WTC11 (cell line): ENCODE measurements at regions not wholly inside any gene's neighbourhood (a gene's known extent, or its start where the extent isn't known, plus 50 kb on each side); places are given as distances from the start of the nearest gene placed in this dataset.

Experiments
- ATAC-seq: fragments of 200-7000 bp; cut with Tn5 transposase; 2 replicates; pipeline ENCODE4 v1.10.0; 2021; ENCODE audit warnings: mild to moderate bottlenecking, moderate library complexity
- CTCF ChIA-PET: fragments of 300-600 bp; sonication (Branson Sonifier 250); formaldehyde crosslinking; loops from one replicate; lab custom pipeline; 2021; ENCODE audit warnings: antibody characterized with exemption; lab: Charles Lee
- POLR2A ChIA-PET: fragments of 350-600 bp; sonication (Branson Sonifier 250); formaldehyde crosslinking; loops from one replicate; lab custom pipeline; 2021; ENCODE audit warnings: antibody characterized with exemption; lab: Charles Lee
- DNase-seq: peaks from one replicate; pipeline ENCODE4 v3.0.0; 2021; ENCODE audit warnings: low spot score
- H3K27ac Mint-ChIP-seq: 2 replicates; pipeline ENCODE4 v1.8.0; 2021; ENCODE audit warnings: mixed read lengths
- H3K27me3 Mint-ChIP-seq: 2 replicates; pipeline ENCODE4 v1.8.0; 2021; ENCODE audit warnings: low read depth, mild to moderate bottlenecking, moderate library complexity, mixed read lengths
- H3K36me3 Mint-ChIP-seq: 2 replicates; pipeline ENCODE4 v1.8.0; 2021; ENCODE audit warnings: mixed read lengths
- H3K4me1 Mint-ChIP-seq: 2 replicates; pipeline ENCODE4 v1.8.0; 2022; ENCODE audit warnings: mixed read lengths
- H3K4me3 Mint-ChIP-seq: 2 replicates; pipeline ENCODE4 v1.8.0; 2021; ENCODE audit warnings: mild to moderate bottlenecking, moderate library complexity, mixed read lengths
- H3K9me3 Mint-ChIP-seq: 2 replicates; pipeline ENCODE4 v1.8.0; 2021; ENCODE audit warnings: mixed read lengths
- ATF1 ChIP-seq: sonication (generic); formaldehyde crosslinking; IDR thresholded peaks from 2 replicates; pipeline ENCODE4 v1.8.1; 2023; ENCODE audit warnings: mild to moderate bottlenecking, moderate library complexity, missing genetic modification reagents
- CREM ChIP-seq: sonication (generic); formaldehyde crosslinking; IDR thresholded peaks from 2 replicates; pipeline ENCODE4 v1.8.1; 2022; ENCODE audit warnings: mild to moderate bottlenecking, missing genetic modification reagents, moderate library complexity
- ETV6 ChIP-seq: sonication (generic); formaldehyde crosslinking; IDR thresholded peaks from 2 replicates; pipeline ENCODE4 v1.8.1; 2022; ENCODE audit warnings: mild to moderate bottlenecking, missing genetic modification reagents
- GTF2I ChIP-seq: fragments of 250-450 bp; sonication (Bioruptor Pico); conservative IDR thresholded peaks from 2 replicates; pipeline ENCODE4 v1.4.0; 2021; ENCODE audit warnings: mild to moderate bottlenecking
- OVOL2 ChIP-seq: fragments of 250-450 bp; sonication (Bioruptor Pico); IDR thresholded peaks from 2 replicates; pipeline ENCODE4 v1.9.0; 2021; ENCODE audit warnings: mild to moderate bottlenecking, borderline replicate concordance
- SOX15 ChIP-seq: fragments of 250-450 bp; sonication (Bioruptor Pico); IDR thresholded peaks from 2 replicates; pipeline ENCODE4 v1.9.0; 2021; ENCODE audit warnings: mild to moderate bottlenecking
- ZBTB21 ChIP-seq: sonication (generic); formaldehyde crosslinking; IDR thresholded peaks from 2 replicates; pipeline ENCODE4 v1.8.1; 2023; ENCODE audit warnings: mild to moderate bottlenecking, missing genetic modification reagents, borderline replicate concordance
- ZNF138 ChIP-seq: sonication (generic); formaldehyde crosslinking; conservative IDR thresholded peaks from 2 replicates; pipeline ENCODE4 v1.8.1; 2022; ENCODE audit warnings: mild to moderate bottlenecking, moderate library complexity, missing genetic modification reagents
- ZNF232 ChIP-seq: sonication (generic); formaldehyde crosslinking; IDR thresholded peaks from 2 replicates; pipeline ENCODE4 v1.8.0; 2022; ENCODE audit warnings: mild to moderate bottlenecking, missing genetic modification reagents
- TF ChIP-seq, protein P1 (sequence below): fragments of 250-450 bp; sonication (Bioruptor Pico); IDR thresholded peaks from 2 replicates; pipeline ENCODE4 v1.9.0; 2021; ENCODE audit warnings: mild to moderate bottlenecking
- TF ChIP-seq, protein P2 (sequence below): sonication (generic); formaldehyde crosslinking; IDR thresholded peaks from 2 replicates; pipeline ENCODE4 v1.8.0; 2022; ENCODE audit warnings: mild to moderate bottlenecking, missing genetic modification reagents
- TF ChIP-seq, protein P3 (sequence below): sonication (generic); formaldehyde crosslinking; IDR thresholded peaks from 2 replicates; pipeline ENCODE4 v1.8.1; 2023; ENCODE audit warnings: mild to moderate bottlenecking, missing genetic modification reagents
- TF ChIP-seq, protein P4 (sequence below): sonication (generic); formaldehyde crosslinking; IDR thresholded peaks from 2 replicates; pipeline ENCODE4 v1.8.0; 2022; ENCODE audit warnings: mild to moderate bottlenecking, missing genetic modification reagents
- TF ChIP-seq, protein P5 (sequence below): fragments of 250-450 bp; sonication (Bioruptor Pico); conservative IDR thresholded peaks from 2 replicates; pipeline ENCODE4 v1.9.0; 2021; ENCODE audit warnings: mild to moderate bottlenecking
- TF ChIP-seq, protein P6 (sequence below): sonication (generic); formaldehyde crosslinking; IDR thresholded peaks from 2 replicates; pipeline ENCODE4 v1.8.1; 2023; ENCODE audit warnings: mild to moderate bottlenecking, moderate library complexity, missing genetic modification reagents
- TF ChIP-seq, protein P7 (sequence below): sonication (generic); formaldehyde crosslinking; IDR thresholded peaks from 2 replicates; pipeline ENCODE4 v1.8.0; 2023; ENCODE audit warnings: missing genetic modification reagents

DNA sequence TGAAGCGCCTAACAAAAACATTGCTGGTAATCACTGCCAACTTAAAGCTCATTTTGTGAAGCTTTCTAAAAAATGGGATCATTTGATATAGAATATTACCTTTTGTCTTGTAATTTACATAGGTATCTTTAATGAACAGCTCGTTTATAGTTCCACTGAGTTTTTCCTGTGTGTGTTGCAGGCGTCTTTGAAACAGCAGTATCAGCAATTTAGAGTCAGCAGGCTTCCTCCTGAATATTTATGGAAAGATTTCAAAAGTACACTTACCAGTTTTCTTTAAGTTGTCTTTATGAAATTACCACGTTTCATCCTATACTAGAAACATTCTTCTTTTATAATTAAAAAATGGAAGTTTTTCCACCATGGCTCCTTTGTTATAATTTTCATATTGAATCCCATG is 140.3 kb upstream of the GRIN3A start:
- CTCF ChIA-PET = interaction anchor here (0.8 kb wide), 1 partner anchor 151 kb away, joined by 3 read pairs; no protein-coding TSS in a partner anchor
- POLR2A ChIA-PET = no interaction called here
- TF ChIP-seq, protein P1, sequence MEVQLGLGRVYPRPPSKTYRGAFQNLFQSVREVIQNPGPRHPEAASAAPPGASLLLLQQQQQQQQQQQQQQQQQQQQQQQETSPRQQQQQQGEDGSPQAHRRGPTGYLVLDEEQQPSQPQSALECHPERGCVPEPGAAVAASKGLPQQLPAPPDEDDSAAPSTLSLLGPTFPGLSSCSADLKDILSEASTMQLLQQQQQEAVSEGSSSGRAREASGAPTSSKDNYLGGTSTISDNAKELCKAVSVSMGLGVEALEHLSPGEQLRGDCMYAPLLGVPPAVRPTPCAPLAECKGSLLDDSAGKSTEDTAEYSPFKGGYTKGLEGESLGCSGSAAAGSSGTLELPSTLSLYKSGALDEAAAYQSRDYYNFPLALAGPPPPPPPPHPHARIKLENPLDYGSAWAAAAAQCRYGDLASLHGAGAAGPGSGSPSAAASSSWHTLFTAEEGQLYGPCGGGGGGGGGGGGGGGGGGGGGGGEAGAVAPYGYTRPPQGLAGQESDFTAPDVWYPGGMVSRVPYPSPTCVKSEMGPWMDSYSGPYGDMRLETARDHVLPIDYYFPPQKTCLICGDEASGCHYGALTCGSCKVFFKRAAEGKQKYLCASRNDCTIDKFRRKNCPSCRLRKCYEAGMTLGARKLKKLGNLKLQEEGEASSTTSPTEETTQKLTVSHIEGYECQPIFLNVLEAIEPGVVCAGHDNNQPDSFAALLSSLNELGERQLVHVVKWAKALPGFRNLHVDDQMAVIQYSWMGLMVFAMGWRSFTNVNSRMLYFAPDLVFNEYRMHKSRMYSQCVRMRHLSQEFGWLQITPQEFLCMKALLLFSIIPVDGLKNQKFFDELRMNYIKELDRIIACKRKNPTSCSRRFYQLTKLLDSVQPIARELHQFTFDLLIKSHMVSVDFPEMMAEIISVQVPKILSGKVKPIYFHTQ (CRISPR knock-in tag) = no peak
- TF ChIP-seq GTF2I (CRISPR knock-in tag) = no peak
- TF ChIP-seq, protein P2, sequence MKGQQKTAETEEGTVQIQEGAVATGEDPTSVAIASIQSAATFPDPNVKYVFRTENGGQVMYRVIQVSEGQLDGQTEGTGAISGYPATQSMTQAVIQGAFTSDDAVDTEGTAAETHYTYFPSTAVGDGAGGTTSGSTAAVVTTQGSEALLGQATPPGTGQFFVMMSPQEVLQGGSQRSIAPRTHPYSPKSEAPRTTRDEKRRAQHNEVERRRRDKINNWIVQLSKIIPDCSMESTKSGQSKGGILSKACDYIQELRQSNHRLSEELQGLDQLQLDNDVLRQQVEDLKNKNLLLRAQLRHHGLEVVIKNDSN (CRISPR knock-in tag) = no peak
- TF ChIP-seq, protein P3, sequence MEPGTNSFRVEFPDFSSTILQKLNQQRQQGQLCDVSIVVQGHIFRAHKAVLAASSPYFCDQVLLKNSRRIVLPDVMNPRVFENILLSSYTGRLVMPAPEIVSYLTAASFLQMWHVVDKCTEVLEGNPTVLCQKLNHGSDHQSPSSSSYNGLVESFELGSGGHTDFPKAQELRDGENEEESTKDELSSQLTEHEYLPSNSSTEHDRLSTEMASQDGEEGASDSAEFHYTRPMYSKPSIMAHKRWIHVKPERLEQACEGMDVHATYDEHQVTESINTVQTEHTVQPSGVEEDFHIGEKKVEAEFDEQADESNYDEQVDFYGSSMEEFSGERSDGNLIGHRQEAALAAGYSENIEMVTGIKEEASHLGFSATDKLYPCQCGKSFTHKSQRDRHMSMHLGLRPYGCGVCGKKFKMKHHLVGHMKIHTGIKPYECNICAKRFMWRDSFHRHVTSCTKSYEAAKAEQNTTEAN = no peak
- TF ChIP-seq, protein P4, sequence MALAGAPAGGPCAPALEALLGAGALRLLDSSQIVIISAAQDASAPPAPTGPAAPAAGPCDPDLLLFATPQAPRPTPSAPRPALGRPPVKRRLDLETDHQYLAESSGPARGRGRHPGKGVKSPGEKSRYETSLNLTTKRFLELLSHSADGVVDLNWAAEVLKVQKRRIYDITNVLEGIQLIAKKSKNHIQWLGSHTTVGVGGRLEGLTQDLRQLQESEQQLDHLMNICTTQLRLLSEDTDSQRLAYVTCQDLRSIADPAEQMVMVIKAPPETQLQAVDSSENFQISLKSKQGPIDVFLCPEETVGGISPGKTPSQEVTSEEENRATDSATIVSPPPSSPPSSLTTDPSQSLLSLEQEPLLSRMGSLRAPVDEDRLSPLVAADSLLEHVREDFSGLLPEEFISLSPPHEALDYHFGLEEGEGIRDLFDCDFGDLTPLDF (CRISPR knock-in tag) = no peak
- DNase-seq (no peak), ATAC-seq (no peak)
- Mint-ChIP-seq H3K36me3 (no peaks in the 10 kb centered on the region), H3K27me3 (no peaks in the 10 kb centered on the region), H3K9me3 (no peaks in the 10 kb centered on the region), H3K4me1 (peaks cover 21% of the 10 kb centered on the region), H3K4me3 (no peak overlapping the region), H3K27ac (no peak overlapping the region)

DNA sequence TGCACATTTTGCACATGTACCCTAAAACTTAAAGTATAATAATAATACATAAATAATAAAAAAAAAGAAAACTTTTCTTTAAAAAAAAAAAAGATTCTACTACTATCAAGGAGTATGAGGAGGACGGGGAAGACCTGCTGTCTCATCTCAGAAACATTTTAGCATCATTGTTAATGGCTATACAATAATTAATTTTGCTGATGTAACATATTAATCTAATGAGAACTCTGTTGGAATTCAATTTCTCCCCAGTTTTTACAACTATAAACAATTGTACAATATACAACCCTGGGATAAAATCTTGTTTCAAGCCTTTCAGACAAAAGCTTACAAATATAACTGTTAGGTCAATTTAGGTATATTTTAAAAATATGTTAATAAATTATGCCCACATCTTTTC is 139.0 kb upstream of the GRIN3A start:
- DNase-seq (no peak), ATAC-seq (no peak)
- TF ChIP-seq CREM (CRISPR knock-in tag) (no peak), ZNF232 (CRISPR knock-in tag) (no peak), SOX15 (no peak), ZBTB21 (CRISPR knock-in tag) (no peak)
- TF ChIP-seq, protein P5, sequence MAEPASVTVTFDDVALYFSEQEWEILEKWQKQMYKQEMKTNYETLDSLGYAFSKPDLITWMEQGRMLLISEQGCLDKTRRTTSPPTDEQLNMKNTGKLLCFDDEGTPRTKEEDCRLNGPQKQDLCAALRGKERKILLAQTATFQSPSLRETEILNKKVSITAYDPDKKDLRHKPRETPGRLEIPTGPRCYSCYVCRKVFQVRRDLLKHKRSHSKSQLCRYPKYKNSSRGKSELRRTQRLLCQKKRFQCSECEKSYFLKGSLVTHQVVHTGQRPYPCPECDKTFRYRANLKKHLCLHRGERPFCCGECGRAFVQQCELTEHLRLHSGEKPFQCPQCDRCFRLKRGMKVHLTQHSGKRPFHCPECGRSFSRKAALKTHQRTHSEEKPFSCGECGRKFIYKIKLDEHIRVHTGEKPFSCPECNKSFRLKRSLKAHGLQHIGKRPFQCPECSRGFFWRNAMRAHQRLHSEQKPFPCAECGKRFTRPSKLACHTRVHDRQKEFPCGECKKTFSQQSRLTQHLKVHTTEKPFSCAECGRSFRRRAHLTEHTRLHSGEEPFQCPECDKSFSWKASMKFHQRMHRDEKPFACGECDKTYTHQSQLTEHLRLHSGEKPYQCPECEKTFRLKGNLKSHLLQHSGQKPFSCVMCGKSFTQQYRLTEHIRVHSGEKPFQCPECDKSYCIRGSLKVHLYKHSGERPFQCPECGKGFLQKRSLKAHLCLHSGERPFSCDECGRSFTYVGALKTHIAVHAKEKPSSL = no peak
- H3K27me3 Mint-ChIP-seq = no peaks in the 10 kb centered on the region
- ChIA-PET POLR2A (no interaction called here), CTCF (no interaction called here)
- no peaks in the 10 kb centered on the region for H3K36me3 Mint-ChIP-seq
- H3K4me3 Mint-ChIP-seq = no peak overlapping the region
- H3K9me3 Mint-ChIP-seq = no peaks in the 10 kb centered on the region
- H3K27ac Mint-ChIP-seq = no peak overlapping the region
- H3K4me1 Mint-ChIP-seq = peaks cover 21% of the 10 kb centered on the region

DNA sequence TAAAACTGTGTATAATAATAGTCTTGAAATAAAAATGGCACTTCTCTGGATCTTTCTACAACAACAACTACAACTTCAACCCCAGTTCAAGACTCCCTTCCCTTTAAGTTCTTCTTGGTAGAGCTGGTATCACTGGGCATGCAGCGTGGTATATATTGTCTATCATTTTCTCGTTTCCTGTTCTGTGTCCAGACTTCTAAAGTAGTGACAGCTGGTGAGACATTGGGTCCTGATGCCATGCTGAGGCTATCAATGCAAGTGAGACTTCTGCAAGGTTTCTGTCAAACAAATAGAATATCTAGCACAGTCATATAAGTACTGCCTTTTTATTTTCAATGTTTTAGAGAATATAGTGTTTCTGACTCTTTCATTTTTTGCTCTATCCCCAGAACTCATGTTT is 123.0 kb upstream of the GRIN3A start:
- no peaks in the 10 kb centered on the region for H3K27me3 Mint-ChIP-seq
- no peaks in the 10 kb centered on the region for H3K36me3 Mint-ChIP-seq
- H3K4me1 Mint-ChIP-seq = no peaks in the 10 kb centered on the region
- no peaks in the 10 kb centered on the region for H3K9me3 Mint-ChIP-seq
- H3K27ac Mint-ChIP-seq = no peak overlapping the region
- no peak overlapping the region for H3K4me3 Mint-ChIP-seq
- TF ChIP-seq OVOL2 (CRISPR knock-in tag) = no peak
- TF ChIP-seq ZNF138 (CRISPR knock-in tag) = no peak
- TF ChIP-seq, protein P6, sequence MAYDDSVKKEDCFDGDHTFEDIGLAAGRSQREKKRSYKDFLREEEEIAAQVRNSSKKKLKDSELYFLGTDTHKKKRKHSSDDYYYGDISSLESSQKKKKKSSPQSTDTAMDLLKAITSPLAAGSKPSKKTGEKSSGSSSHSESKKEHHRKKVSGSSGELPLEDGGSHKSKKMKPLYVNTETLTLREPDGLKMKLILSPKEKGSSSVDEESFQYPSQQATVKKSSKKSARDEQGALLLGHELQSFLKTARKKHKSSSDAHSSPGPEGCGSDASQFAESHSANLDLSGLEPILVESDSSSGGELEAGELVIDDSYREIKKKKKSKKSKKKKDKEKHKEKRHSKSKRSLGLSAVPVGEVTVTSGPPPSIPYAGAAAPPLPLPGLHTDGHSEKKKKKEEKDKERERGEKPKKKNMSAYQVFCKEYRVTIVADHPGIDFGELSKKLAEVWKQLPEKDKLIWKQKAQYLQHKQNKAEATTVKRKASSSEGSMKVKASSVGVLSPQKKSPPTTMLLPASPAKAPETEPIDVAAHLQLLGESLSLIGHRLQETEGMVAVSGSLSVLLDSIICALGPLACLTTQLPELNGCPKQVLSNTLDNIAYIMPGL = no peak
- TF ChIP-seq, protein P7, sequence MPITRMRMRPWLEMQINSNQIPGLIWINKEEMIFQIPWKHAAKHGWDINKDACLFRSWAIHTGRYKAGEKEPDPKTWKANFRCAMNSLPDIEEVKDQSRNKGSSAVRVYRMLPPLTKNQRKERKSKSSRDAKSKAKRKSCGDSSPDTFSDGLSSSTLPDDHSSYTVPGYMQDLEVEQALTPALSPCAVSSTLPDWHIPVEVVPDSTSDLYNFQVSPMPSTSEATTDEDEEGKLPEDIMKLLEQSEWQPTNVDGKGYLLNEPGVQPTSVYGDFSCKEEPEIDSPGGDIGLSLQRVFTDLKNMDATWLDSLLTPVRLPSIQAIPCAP = no peak
- no peak for TF ChIP-seq GTF2I (CRISPR knock-in tag)
- TF ChIP-seq ATF1 = no peak
- no peak for TF ChIP-seq ETV6 (CRISPR knock-in tag)
- DNase-seq (no peak), ATAC-seq (no peak)
- ChIA-PET CTCF (no interaction called here), POLR2A (no interaction called here)
